Trophoblast cell (in vitro differentiated cells and primary cell): ENCODE measurements at regions not wholly inside any gene's neighbourhood (a gene's known extent, or its start where the extent isn't known, plus 50 kb on each side); places are given as distances from the start of the nearest gene placed in this dataset.

Experiments used
- DNase-seq, 2 donors: peaks; one replicate each; pipeline ENCODE4 v3.0.0-alpha.2; 2016
- H2AFZ ChIP-seq: 2 replicates; pipeline ENCODE4 v1.6.1; 2013; ENCODE audit warnings: low read length, moderate library complexity, mild to moderate bottlenecking; ENCODE audit not compliant: insufficient read depth, poor library complexity
- H2AK5ac ChIP-seq: 2 replicates; pipeline ENCODE4 v1.6.1; 2013; ENCODE audit warnings: mild to moderate bottlenecking, low read length
- H2BK120ac ChIP-seq: 2 replicates; pipeline ENCODE4 v1.6.1; 2013; ENCODE audit warnings: low read length, mild to moderate bottlenecking, moderate library complexity; ENCODE audit not compliant: insufficient read depth, poor library complexity
- H2BK12ac ChIP-seq: 2 replicates; pipeline ENCODE4 v1.6.1; 2013; ENCODE audit warnings: mild to moderate bottlenecking, low read length, moderate library complexity
- H2BK5ac ChIP-seq: 2 replicates; pipeline ENCODE4 v1.6.1; 2013; ENCODE audit warnings: low read length, low read depth, moderate library complexity, mild to moderate bottlenecking; ENCODE audit not compliant: poor library complexity
- H3K14ac ChIP-seq: 2 replicates; pipeline ENCODE4 v1.6.1; 2013; ENCODE audit warnings: mild to moderate bottlenecking, low read length
- H3K18ac ChIP-seq: 2 replicates; pipeline ENCODE4 v1.6.1; 2013; ENCODE audit warnings: mild to moderate bottlenecking, low read length
- H3K23ac ChIP-seq: 2 replicates; pipeline ENCODE4 v1.6.1; 2013; ENCODE audit warnings: low read length
- H3K27ac ChIP-seq: 2 replicates; pipeline ENCODE4 v1.5.1; 2013; ENCODE audit warnings: low read depth, mild to moderate bottlenecking, inconsistent platforms, low read length, moderate library complexity
- H3K27me3 ChIP-seq: 2 replicates; pipeline ENCODE4 v1.6.1; 2013; ENCODE audit warnings: inconsistent platforms, mild to moderate bottlenecking, low read length, moderate library complexity; ENCODE audit not compliant: insufficient read depth
- H3K36me3 ChIP-seq, 2 experiments: 1 replicate in 1 of 2; 2 replicates in 1 of 2; pipeline ENCODE4 v1.6.1; 2013; ENCODE audit warnings: low read length in 2 of 2, mild to moderate bottlenecking in 2 of 2, moderate library complexity in 1 of 2; ENCODE audit not compliant: insufficient read depth in 2 of 2, control insufficient read depth in 1 of 2
- H3K4ac ChIP-seq: 2 replicates; pipeline ENCODE4 v1.6.1; 2013; ENCODE audit warnings: low read depth, mild to moderate bottlenecking, low read length, moderate library complexity
- H3K4me1 ChIP-seq, 2 experiments: 1 replicate in 1 of 2; 2 replicates in 1 of 2; pipeline ENCODE4 v1.6.1; 2013; ENCODE audit warnings: low read length in 2 of 2, mild to moderate bottlenecking in 2 of 2, moderate library complexity in 1 of 2; ENCODE audit not compliant: insufficient read depth in 2 of 2, control insufficient read depth in 1 of 2
- H3K4me2 ChIP-seq: 2 replicates; pipeline ENCODE4 v1.6.1; 2013; ENCODE audit warnings: inconsistent platforms, mild to moderate bottlenecking, low read length, moderate library complexity
- H3K4me3 ChIP-seq: 2 replicates; pipeline ENCODE4 v1.5.1; 2013; ENCODE audit warnings: mild to moderate bottlenecking, low read depth, low read length, inconsistent platforms
- H3K79me1 ChIP-seq: one replicate; pipeline ENCODE4 v1.6.1; 2013; ENCODE audit warnings: low read length
- H3K79me2 ChIP-seq: 2 replicates; pipeline ENCODE4 v1.6.1; 2013; ENCODE audit warnings: low read length, mild to moderate bottlenecking; ENCODE audit not compliant: control insufficient read depth, insufficient read depth, poor library complexity
- H3K9ac ChIP-seq: 2 replicates; pipeline ENCODE4 v1.6.1; 2013; ENCODE audit warnings: mild to moderate bottlenecking, low read length
- H3K9me3 ChIP-seq: 2 replicates; pipeline ENCODE4 v1.6.1; 2013; ENCODE audit warnings: low read depth, mild to moderate bottlenecking, control low read depth, inconsistent platforms, low read length; ENCODE audit not compliant: insufficient read depth
- H4K12ac ChIP-seq: 2 replicates; pipeline ENCODE4 v1.6.1; 2013; ENCODE audit warnings: low read depth, mild to moderate bottlenecking, low read length, moderate library complexity
- H4K8ac ChIP-seq: 2 replicates; pipeline ENCODE4 v1.6.1; 2013; ENCODE audit warnings: low read depth, mild to moderate bottlenecking, low read length, moderate library complexity
- H4K91ac ChIP-seq: one replicate; pipeline ENCODE4 v1.6.1; 2013; ENCODE audit warnings: low read depth, mild to moderate bottlenecking, low read length, moderate library complexity
- WGBS: extraction: QIAGEN DNeasy Blood & Tissue Kit; methylation state at CpG from one replicate; pipeline ENCODE4 v1.1.7; 2013; ENCODE audit warnings: missing lambda C conversion rate; ENCODE audit not compliant: insufficient read length, insufficient coverage; ENCODE audit errors: extremely low coverage; 5-methylcytosine and 5-hydroxymethylcytosine counted together

- peaks cover 0 to 2% of the 10 kb centered on the region in 2 experiments for H3K4me1 ChIP-seq
- H4K91ac ChIP-seq = no peak overlapping the region
- H3K4me2 ChIP-seq = no peak overlapping the region
- no peak overlapping the region for H2AK5ac ChIP-seq
- H2BK120ac ChIP-seq = no peak overlapping the region
- H3K27me3 ChIP-seq = no peaks in the 10 kb centered on the region
- H3K9me3 ChIP-seq = no peaks in the 10 kb centered on the region
- H3K23ac ChIP-seq = no peak overlapping the region
- WGBS = no CpG with 5 or more reads among the region's 2 CpGs
- H3K79me2 ChIP-seq = no peaks in the 10 kb centered on the region
- H3K14ac ChIP-seq = no peak overlapping the region
- H2BK5ac ChIP-seq = no peak overlapping the region
- no peak overlapping the region for H3K4me3 ChIP-seq
- no peak overlapping the region for H3K18ac ChIP-seq
- no peaks in the 10 kb centered on the region for H3K36me3 ChIP-seq
- H3K9ac ChIP-seq = no peak overlapping the region
- H2BK12ac ChIP-seq = no peak overlapping the region
- no peak overlapping the region for H4K8ac ChIP-seq
- H2AFZ ChIP-seq = no peak overlapping the region
- no peak overlapping the region for H3K27ac ChIP-seq
- no peaks in the 10 kb centered on the region for H3K79me1 ChIP-seq
- H4K12ac ChIP-seq = no peak overlapping the region
- H3K4ac ChIP-seq = no peak overlapping the region
- DNase-seq = no peak
These were observed 126.5 kb downstream of the GPAM start for GRCh38 chr10:112057072-112057471.

GRCh38 chr10:112059220-112059619 lies 124.3 kb downstream of the GPAM start:
- Histone ChIP-seq H2BK12ac (no peak overlapping the region), H3K4me2 (no peak overlapping the region), H3K9me3 (no peaks in the 10 kb centered on the region), H3K4ac (no peak overlapping the region), H3K79me2 (no peaks in the 10 kb centered on the region), H2AFZ (no peak overlapping the region), H2BK120ac (no peak overlapping the region), H3K36me3 (no peaks in the 10 kb centered on the region), H3K4me1 (no peaks in the 10 kb centered on the region), H3K14ac (no peak overlapping the region), H3K9ac (no peak overlapping the region), H4K12ac (no peak overlapping the region), H3K18ac (no peak overlapping the region), H3K27me3 (no peaks in the 10 kb centered on the region), H3K79me1 (no peaks in the 10 kb centered on the region), H2AK5ac (no peak overlapping the region), H3K27ac (no peak overlapping the region), H3K4me3 (no peak overlapping the region), H3K23ac (no peak overlapping the region), H4K8ac (no peak overlapping the region), H4K91ac (no peak overlapping the region), H2BK5ac (no peak overlapping the region)
- no peak for DNase-seq
- WGBS = no CpG with 5 or more reads among the region's 6 CpGs

- Histone ChIP-seq H2BK120ac (no peak overlapping the region), H3K23ac (no peak overlapping the region), H2AFZ (no peak overlapping the region), H3K27ac (no peak overlapping the region), H3K4me1 (no peaks in the 10 kb centered on the region), H3K9ac (no peak overlapping the region), H3K79me1 (no peaks in the 10 kb centered on the region), H2BK5ac (no peak overlapping the region), H2AK5ac (no peak overlapping the region), H3K18ac (no peak overlapping the region), H3K9me3 (no peaks in the 10 kb centered on the region), H3K14ac (no peak overlapping the region), H4K91ac (no peak overlapping the region), H3K4me2 (no peak overlapping the region), H4K8ac (no peak overlapping the region), H2BK12ac (no peak overlapping the region), H3K4ac (no peak overlapping the region), H3K79me2 (no peaks in the 10 kb centered on the region), H3K4me3 (no peak overlapping the region), H3K27me3 (no peaks in the 10 kb centered on the region), H4K12ac (no peak overlapping the region), H3K36me3 (no peaks in the 10 kb centered on the region)
- WGBS = no CpG with 5 or more reads among the region's 2 CpGs
- no peak for DNase-seq
These were observed 111.9 kb downstream of the GPAM start for GRCh38 chr10:112071596-112072133.

GRCh38 chr10:112078003-112078402 lies 105.6 kb downstream of the GPAM start:
- no peak overlapping the region for H4K91ac ChIP-seq

More at GRCh38 chr10:112078003-112078402, 105.6 kb downstream of the GPAM start:
- Histone ChIP-seq H3K18ac (no peak overlapping the region), H3K9ac (no peak overlapping the region), H3K79me1 (no peaks in the 10 kb centered on the region), H3K14ac (no peak overlapping the region), H3K4ac (no peak overlapping the region), H3K36me3 (no peaks in the 10 kb centered on the region), H3K27ac (no peak overlapping the region), H3K23ac (no peak overlapping the region), H3K9me3 (no peaks in the 10 kb centered on the region), H3K4me2 (no peak overlapping the region), H2BK120ac (no peak overlapping the region), H2BK12ac (no peak overlapping the region), H2AK5ac (no peak overlapping the region), H2BK5ac (no peak overlapping the region), H3K4me3 (no peak overlapping the region), H3K27me3 (no peaks in the 10 kb centered on the region), H3K4me1 (no peaks in the 10 kb centered on the region), H3K79me2 (no peaks in the 10 kb centered on the region), H4K12ac (no peak overlapping the region), H2AFZ (no peak overlapping the region), H4K8ac (no peak overlapping the region)
- no CpG with 5 or more reads among the region's 1 CpG for WGBS
- DNase-seq = no peak
